HG03175 (cell line): ENCODE measurements at regions not wholly inside any gene's neighbourhood (a gene's known extent, or its start where the extent isn't known, plus 50 kb on each side); places are given as distances from the start of the nearest gene placed in this dataset.
"Not testable (repeated sequence)": the region's sequence is repeated elsewhere in the genome, so short reads cannot be mapped to it uniquely, and the experiment has no call there.

Experiments used
- ATAC-seq: cut with Tn5 transposase; IDR thresholded peaks from one replicate; pipeline ENCODE4 v1.9.1; 2021; ENCODE audit warnings: mild to moderate bottlenecking, moderate library complexity; ENCODE audit not compliant: unreplicated experiment

DNA sequence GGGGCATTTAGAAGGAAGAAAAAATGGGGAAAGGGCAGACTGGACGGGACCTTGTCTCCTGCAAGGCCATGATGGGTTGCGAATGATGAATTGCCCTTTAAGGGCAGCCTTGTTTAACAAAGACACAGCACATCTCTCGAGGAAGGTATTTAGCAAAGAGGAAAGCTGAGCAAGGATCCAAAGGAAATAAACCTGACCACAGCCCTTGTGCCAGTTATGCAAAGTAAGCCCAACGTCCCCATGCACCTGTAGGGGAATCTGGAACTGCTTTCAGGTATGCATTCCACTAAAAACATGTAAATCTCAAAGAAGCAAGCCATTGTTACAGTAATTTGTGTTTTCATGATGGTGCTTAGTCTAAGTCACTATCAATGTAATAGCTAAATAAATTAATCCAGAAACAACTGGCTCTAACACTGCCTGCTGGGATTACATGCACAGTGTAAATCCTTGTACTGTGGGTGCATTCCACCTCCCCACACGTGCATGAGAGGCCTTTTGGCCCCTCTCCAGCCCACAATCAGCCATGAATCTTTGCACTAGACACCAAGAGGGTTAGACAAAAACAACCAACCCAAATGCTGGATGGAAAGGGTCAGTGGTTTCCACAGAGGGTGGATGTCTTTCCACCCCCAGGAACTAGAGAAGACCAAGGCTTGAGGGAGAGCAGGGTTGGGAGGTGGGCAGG lies 228.8 kb upstream of the KAZN start:
- no peak for ATAC-seq

DNA sequence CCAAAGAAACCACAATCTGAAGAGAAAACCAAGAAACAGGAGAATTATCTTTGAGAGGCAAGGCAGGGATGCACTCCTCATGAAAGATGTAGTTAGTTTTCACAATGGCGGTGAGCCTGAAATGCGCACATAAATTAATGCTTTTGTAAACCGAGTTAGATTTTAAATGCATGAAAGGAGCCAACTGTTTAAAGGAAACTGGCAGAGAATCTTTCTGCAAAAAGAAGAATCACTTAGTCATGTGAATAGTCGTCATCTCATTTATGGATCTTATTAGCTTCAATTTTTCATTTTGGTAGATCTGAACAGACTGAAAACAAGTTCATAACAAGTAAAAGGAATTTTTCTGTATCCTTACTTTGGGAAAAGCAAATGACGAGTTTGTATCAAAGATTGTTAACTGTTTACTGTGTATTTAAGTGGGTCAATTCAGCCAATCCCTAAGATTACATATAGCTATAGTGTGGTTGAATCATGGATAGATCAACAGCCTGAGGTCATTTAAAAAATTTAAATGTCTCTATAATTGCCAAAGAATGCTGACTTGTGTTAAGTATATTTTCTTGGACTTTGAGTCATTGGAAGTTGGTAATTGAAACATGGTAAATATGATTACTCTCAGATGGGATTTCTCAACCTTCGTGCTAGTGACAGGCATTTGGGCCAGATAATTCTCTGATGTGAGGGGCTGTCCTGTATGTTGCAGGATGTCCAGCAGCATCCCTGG lies 226.6 kb upstream of the KAZN start:
- ATAC-seq, result no peak

- ATAC-seq, result no peak
These were observed 226.0 kb upstream of the KAZN start for GRCh38 chr1:14372526-14372925.

GRCh38 chr1:14373081-14373758 lies 225.3 kb upstream of the KAZN start:
- no peak for ATAC-seq

DNA sequence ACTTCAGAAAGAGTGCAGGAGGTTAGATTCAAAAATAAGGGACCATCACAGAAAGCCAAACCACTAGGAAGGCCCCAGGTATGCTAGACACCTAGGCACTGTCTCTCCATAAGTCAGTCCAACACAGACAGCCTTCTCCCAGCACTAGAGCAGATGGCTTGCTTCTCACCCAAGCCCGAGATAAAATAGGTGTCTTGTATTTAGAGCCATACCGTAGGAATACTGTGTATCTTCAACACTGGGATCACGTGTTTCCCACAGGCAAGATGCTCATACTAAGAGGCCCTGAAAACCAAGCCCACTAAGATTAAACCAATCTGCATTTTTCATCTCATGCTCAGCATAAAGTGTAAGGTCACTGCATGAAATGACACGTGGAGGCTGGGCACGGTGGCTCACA lies 223.3 kb upstream of the KAZN start:
- no peak for ATAC-seq

DNA sequence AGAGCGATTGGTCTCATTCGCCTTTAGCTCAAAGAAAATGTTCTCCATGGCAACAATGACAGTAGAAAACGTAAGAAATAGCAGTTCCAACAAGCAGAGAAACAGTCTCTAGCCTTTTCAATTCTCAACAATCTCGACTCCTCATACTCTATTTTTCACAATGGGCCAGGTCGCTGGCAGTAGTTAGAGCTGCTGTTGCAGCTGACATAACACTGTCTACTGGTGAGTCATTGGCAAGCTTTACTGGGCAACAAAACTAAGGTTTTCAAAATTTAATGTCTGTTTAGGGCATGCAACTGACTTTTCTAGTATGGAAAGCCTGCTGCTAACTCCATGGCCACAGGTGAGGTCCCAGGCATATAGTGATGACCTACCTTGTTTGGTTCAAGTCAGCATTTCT lies 221.1 kb upstream of the KAZN start:
- no peak for ATAC-seq

DNA sequence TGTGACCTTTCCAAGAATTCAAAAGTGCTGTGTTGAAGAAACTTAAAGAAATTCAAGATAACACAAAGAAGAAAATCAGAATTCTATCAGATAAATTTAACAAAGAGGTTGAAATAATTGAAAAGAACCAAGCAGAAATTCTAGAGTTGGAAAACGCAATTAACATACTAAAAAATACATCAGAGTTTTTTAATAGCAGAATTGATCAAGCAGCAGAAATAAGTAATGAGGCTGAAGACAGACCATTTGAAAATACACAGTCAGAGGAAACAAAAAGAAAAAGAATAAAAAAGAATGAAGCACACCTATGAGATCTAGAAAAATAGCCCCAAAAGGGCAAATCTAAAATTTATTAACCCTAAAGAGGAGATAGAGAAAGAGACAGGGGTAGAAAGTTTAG lies 218.1 kb upstream of the KAZN start:
- no peak for ATAC-seq

- ATAC-seq, result no peak
These were observed 207.7 kb upstream of the KAZN start for GRCh38 chr1:14390816-14391215.

- no peak for ATAC-seq
These were observed 206.2 kb upstream of the KAZN start for GRCh38 chr1:14392161-14392858.

DNA sequence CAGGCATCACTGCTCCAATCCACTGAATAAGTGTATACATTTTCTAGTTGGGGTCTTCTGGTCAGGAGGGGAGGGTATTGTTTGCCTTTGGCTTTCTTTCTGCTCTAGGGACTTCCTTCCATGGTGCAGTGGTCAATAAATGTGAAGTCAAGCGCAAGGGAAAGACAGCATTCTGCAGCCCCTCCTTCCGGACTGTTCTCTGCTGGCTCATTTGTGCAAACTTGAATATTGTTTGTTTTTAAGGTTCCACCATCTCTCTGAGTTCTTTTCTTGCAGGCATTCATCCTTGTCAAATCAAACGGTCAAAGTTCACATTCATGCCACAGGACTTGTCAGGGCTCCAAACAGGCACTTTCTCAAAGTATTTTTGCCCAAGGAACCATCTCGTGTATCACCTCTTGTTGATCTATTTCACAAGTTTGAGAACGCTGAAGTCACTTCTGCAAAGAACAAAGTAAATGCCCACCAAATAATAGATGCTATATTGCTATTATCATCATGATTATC lies 205.6 kb upstream of the KAZN start:
- ATAC-seq, result no peak

GRCh38 chr1:14396100-14396499 lies 202.4 kb upstream of the KAZN start:
- ATAC-seq, result no peak

DNA sequence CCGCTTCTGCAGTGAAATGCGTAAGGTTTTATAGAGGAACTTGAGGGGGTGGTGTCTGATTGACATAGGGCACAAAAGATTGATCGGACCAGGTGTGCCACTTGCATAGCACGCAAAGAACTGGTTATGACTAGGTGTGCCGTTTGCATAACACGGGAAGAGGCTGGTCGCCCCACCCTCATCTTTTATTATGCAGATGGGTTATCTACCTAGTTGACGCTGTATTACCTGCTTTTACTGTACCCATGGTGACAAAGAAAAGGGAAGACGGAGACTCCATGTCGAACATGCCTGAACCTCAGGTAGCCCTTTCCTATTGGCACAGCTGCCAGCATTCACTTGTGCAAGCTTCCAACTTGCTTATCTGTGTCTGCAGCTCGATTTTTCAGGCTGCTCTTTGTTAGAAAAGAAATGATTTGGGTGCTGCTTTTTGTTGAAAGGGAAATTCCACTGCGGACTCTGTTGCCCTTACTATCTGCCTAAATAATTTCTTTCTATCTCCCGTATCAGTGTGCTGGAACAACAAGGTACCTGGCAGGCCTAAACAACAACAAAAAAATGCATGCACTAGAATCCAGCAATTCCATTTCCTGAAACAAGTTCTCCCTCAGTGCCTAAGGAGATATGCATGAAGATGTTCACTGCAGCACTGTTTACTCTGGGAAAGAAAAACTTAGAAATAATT lies 194.4 kb upstream of the KAZN start:
- ATAC-seq, result no peak

DNA sequence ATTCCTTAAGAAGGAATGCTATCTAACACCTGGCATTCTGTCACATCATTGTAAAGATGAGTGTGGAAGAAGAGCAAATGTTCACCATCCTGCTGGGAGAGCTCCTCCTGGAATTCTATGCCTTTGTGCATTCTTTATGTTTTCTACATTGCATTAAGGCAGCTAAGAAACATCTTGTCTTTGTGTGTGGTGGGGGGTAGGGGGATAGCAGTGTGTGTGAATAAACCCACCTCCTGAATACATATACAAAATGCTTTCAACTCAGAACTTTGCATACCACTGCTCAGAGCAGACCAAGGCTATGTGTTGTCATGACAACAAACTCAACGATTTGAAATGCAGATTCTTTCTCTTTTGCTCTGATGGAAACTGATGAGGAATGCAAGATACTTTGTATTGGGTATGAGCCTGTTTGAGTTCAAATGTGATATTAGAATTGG lies 193.6 kb upstream of the KAZN start:
- no peak for ATAC-seq

DNA sequence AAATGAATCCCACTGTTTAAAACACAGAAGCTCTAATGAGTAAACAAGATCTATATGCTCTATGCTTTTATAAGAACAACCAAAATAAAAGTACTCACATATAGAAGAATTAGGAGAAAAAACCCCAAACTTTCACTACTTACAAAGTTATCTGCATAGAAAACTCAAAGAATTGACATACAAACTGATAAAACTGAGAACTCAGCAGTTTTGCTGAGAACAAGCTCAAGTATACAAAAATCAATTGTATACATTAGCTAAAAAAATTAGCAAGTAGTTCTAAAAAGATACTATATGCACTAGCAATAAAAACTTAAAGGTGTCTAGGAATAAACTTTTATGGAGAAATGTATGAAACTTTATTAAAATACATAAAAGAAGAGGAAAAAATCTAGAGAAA lies 186.2 kb upstream of the KAZN start:
- ATAC-seq, result no peak

DNA sequence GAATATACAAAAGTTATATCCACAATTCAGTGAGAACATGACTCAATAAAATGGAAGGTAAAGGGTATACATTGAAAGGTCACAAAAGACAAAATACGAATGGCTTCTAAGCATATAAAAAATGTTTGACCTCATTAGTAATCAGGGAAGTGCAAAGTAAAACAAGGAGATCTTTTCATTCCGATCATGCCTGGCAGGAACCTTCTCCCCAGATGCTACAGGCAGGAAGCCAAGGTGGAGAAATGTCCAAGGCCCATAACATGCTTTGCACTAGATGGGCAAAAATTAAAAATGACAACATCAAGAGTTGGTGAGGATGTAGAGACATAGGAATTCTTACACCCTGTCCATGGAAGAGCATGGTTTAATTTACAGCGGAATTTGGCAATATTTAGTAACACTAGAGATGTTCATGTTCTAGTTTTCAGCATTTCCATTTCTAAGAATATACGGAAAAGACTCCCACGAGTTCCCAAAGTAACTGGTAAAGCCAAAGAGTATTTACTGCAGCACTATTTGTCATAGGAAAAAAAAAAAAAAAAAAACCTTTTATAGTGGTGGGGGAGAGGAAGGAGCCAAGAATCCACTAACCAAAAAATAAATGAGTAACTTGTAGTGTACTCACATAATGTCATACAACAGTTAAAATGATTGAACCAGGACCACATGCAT lies 184.5 kb upstream of the KAZN start:
- no peak for ATAC-seq

GRCh38 chr1:14415396-14415795 lies 183.1 kb upstream of the KAZN start:
- ATAC-seq, result no peak

- ATAC-seq, result not testable (repeated sequence)
These were observed 178.7 kb upstream of the KAZN start for GRCh38 chr1:14419778-14420218.

- no peak for ATAC-seq
These were observed 177.8 kb upstream of the KAZN start for GRCh38 chr1:14420686-14421085.

- ATAC-seq, result no peak
These were observed 177.0 kb upstream of the KAZN start for GRCh38 chr1:14421295-14421976.
